ENCODE measurements at regions not wholly inside any gene's neighbourhood (a gene's known extent, or its start where the extent isn't known, plus 50 kb on each side); places are given as distances from the start of the nearest gene placed in this dataset.

- TF ChIP-seq NFKB2 (CRISPR knock-in tag; IDR thresholded peaks at IDR 0.05; ENCODE audit: borderline replicate concordance) (peak; percentile 86; the same call in 1 of the 2 replicates), ZFP91 (CRISPR knock-in tag; IDR thresholded peaks at IDR 0.05; ENCODE audit: borderline replicate concordance) (peak; percentile 89), ZBTB4 (CRISPR knock-in tag; IDR thresholded peaks at IDR 0.05; ENCODE audit: borderline replicate concordance) (peak; percentile 99), ZNF792 (CRISPR knock-in tag; IDR thresholded peaks at IDR 0.05) (peak; percentile 92), UBTF (CRISPR knock-in tag; IDR thresholded peaks at IDR 0.05) (peak; percentile 100), ZNF607 (CRISPR knock-in tag; IDR thresholded peaks at IDR 0.05; ENCODE audit: borderline replicate concordance) (peak; percentile 95), HCFC1 (IDR thresholded peaks at IDR 0.05; ENCODE audit: low read depth, low read length) (no peak), SETDB1 (CRISPR knock-in tag; IDR thresholded peaks at IDR 0.05; ENCODE audit: borderline replicate concordance) (no peak), RBM39 (IDR thresholded peaks at IDR 0.05; ENCODE audit: low read depth, low read length, poor library complexity, severe bottlenecking) (no peak), ZNF460 (CRISPR knock-in tag; IDR thresholded peaks at IDR 0.05; ENCODE audit: borderline replicate concordance) (no peak), FOXJ3 (CRISPR knock-in tag; IDR thresholded peaks at IDR 0.05; ENCODE audit: borderline replicate concordance) (peak; percentile 83; the same call in 1 of the 2 replicates), LCORL (IDR thresholded peaks at IDR 0.05) (no peak), LCORL (CRISPR knock-in tag; IDR thresholded peaks at IDR 0.05) (peak; percentile 99), BRD4 (CRISPR knock-in tag; IDR thresholded peaks at IDR 0.05) (peak; percentile 81; the same call in 1 of the 2 replicates), ZNF121 (CRISPR knock-in tag; IDR thresholded peaks at IDR 0.05) (peak; percentile 35; the same call in 1 of the 2 replicates), NFATC3 (CRISPR knock-in tag; IDR thresholded peaks at IDR 0.05) (no peak), ZNF761 (CRISPR knock-in tag; conservative IDR thresholded peaks at IDR 0.05) (peak; percentile 67; the same call in 1 of the 2 replicates), ZNF546 (CRISPR knock-in tag; conservative IDR thresholded peaks at IDR 0.05) (peak; percentile 66; the same call in 1 of the 2 replicates), FOXP1 (IDR thresholded peaks at IDR 0.05) (no peak), FOXP1 (CRISPR knock-in tag; IDR thresholded peaks at IDR 0.05) (peak; percentile 78), FUBP1 (CRISPR knock-in tag; IDR thresholded peaks at IDR 0.05; ENCODE audit: borderline replicate concordance) (peak; percentile 32; the same call in 1 of the 2 replicates)
These were observed 93.8 kb downstream of the FOXA2 start (continued) for GRCh38 chr20:22490287-22491193.

Measured in HepG2 (cell line).